Naive thymus-derived CD4-positive, alpha-beta T cell (primary cell): ENCODE measurements at regions not wholly inside any gene's neighbourhood (a gene's known extent, or its start where the extent isn't known, plus 50 kb on each side); places are given as distances from the start of the nearest gene placed in this dataset.

Experiments
- ATAC-seq: fragments of 150-1000 bp; cut with Tn5 transposase; 2 replicates; pipeline ENCODE4 v1.10.0; 2021; ENCODE audit warnings: mild to moderate bottlenecking, moderate library complexity
- CTCF ChIA-PET: fragments of 350-600 bp; sonication (Branson Sonifier 250); formaldehyde crosslinking; loops from one replicate; lab custom pipeline; 2021; ENCODE audit warnings: antibody characterized with exemption; lab: Charles Lee
- POLR2A ChIA-PET: fragments of 350-600 bp; sonication (Branson Sonifier 250); formaldehyde crosslinking; loops from one replicate; lab custom pipeline; 2021; ENCODE audit warnings: antibody characterized with exemption, inconsistent platforms; lab: Charles Lee
- DNase-seq, 9 donors: peaks; one replicate each; pipeline versions ENCODE4 v3.0.0 to v3.0.0-alpha.2; 2020 to 2022; ENCODE audit warnings: mixed read lengths in 1 of 9
- H3K27ac ChIP-seq: one replicate; pipeline ENCODE4 v1.7.0; 2013; ENCODE audit warnings: mild to moderate bottlenecking, low read depth, low read length, moderate library complexity
- H3K27me3 ChIP-seq, 2 donors: one replicate each; pipeline ENCODE4 v1.7.0; 2013; ENCODE audit warnings: low read length in 2 of 2, mild to moderate bottlenecking in 2 of 2, moderate library complexity in 2 of 2; ENCODE audit not compliant: control insufficient read depth in 2 of 2, insufficient read depth in 2 of 2
- H3K36me3 ChIP-seq, 3 experiments: 1 replicate in 2 of 3; 2 replicates in 1 of 3; pipeline ENCODE4 v1.7.0; 2013; ENCODE audit warnings: low read length in 3 of 3, mild to moderate bottlenecking in 3 of 3, moderate library complexity in 1 of 3; ENCODE audit not compliant: insufficient read depth in 3 of 3, control insufficient read depth in 2 of 3
- H3K4me1 ChIP-seq, 2 donors: one replicate each; pipeline ENCODE4 v1.7.0; 2013; ENCODE audit warnings: low read length in 2 of 2, mild to moderate bottlenecking in 2 of 2, moderate library complexity in 1 of 2; ENCODE audit not compliant: control insufficient read depth in 2 of 2, insufficient read depth in 2 of 2
- H3K4me3 ChIP-seq: 2 replicates; pipeline ENCODE4 v1.7.0; 2013; ENCODE audit warnings: mild to moderate bottlenecking, low read length
- H3K9me3 ChIP-seq, 3 experiments: 1 replicate in 2 of 3; 2 replicates in 1 of 3; pipeline ENCODE4 v1.7.0; 2013; ENCODE audit warnings: low read length in 3 of 3; ENCODE audit not compliant: control insufficient read depth in 2 of 3
- H3K27ac Mint-ChIP-seq, 9 donors: one replicate each; pipeline ENCODE4 v1.8.0; 2020 to 2022; ENCODE audit warnings: mixed read lengths in 9 of 9, mild to moderate bottlenecking in 8 of 9, moderate library complexity in 5 of 9, inconsistent platforms in 2 of 9
- H3K27me3 Mint-ChIP-seq, 5 donors: one replicate each; pipeline ENCODE4 v1.8.0; 2021 to 2022; ENCODE audit warnings: mixed read lengths in 5 of 5, mild to moderate bottlenecking in 1 of 5
- H3K36me3 Mint-ChIP-seq, 5 donors: one replicate each; pipeline ENCODE4 v1.8.0; 2020 to 2022; ENCODE audit warnings: mixed read lengths in 5 of 5, mild to moderate bottlenecking in 3 of 5, inconsistent platforms in 1 of 5
- H3K4me1 Mint-ChIP-seq, 7 donors: one replicate each; pipeline ENCODE4 v1.8.0; 2020 to 2022; ENCODE audit warnings: mixed read lengths in 7 of 7, mild to moderate bottlenecking in 3 of 7, inconsistent platforms in 1 of 7
- H3K4me3 Mint-ChIP-seq, 10 donors: one replicate each; pipeline ENCODE4 v1.8.0; 2020 to 2022; ENCODE audit warnings: mild to moderate bottlenecking in 10 of 10, mixed read lengths in 10 of 10, moderate library complexity in 6 of 10, inconsistent platforms in 2 of 10
- H3K9me3 Mint-ChIP-seq, 11 donors: one replicate each; pipeline ENCODE4 v1.8.0; 2020 to 2022; ENCODE audit warnings: mixed read lengths in 11 of 11, mild to moderate bottlenecking in 4 of 11, inconsistent platforms in 1 of 11, moderate library complexity in 1 of 11
- intact Hi-C, 2 donors: fragments of 100-400 bp; cut with micrococcal nuclease; formaldehyde crosslinking; loops; one replicate each; pipeline ENCODE4 v1.15.1; 2023

DNA sequence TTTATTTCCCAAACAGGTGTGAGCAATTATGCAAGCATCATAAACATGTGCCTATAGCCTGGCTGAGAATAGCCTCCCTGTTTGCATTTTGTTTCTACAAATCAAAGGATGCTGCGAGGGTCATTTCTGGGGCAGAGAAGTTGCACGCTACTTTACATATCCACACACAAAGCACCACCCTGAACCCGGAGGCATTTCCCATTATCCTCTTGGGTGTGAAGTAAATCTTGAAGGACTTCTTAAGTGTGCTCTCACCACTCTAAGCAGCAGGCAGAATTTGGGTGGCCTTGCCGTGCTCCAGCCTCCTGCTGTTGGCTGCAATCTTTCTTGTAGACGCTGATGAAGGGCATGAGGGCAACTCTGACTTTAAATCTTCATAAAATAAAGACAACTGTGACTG is 124.0 kb upstream of the TLE4 start:
- Histone ChIP-seq H3K4me3 (no peak overlapping the region), H3K27ac (no peak overlapping the region), H3K36me3 (no peaks in the 10 kb centered on the region), H3K27me3 (no peaks in the 10 kb centered on the region), H3K9me3 (no peaks in the 10 kb centered on the region), H3K4me1 (no peaks in the 10 kb centered on the region)
- Mint-ChIP-seq H3K27me3 (peaks cover 0 to 7% (median 5%) of the 10 kb centered on the region in 5 donors), H3K9me3 (peaks cover 0 to 14% (median 4%) of the 10 kb centered on the region in 11 donors), H3K4me1 (no peaks in the 10 kb centered on the region), H3K36me3 (no peaks in the 10 kb centered on the region), H3K27ac (no peak overlapping the region), H3K4me3 (no peak overlapping the region)
- no peak for ATAC-seq
- intact Hi-C loops: no loop called here
- POLR2A ChIA-PET: no interaction called here
- CTCF ChIA-PET: no interaction called here
- DNase-seq: no peak

- Histone ChIP-seq H3K4me1 (no peaks in the 10 kb centered on the region), H3K9me3 (no peaks in the 10 kb centered on the region), H3K4me3 (no peak overlapping the region), H3K36me3 (no peaks in the 10 kb centered on the region), H3K27ac (no peak overlapping the region), H3K27me3 (no peaks in the 10 kb centered on the region)
- Mint-ChIP-seq H3K4me1 (no peaks in the 10 kb centered on the region), H3K27me3 (peaks cover 2 to 14% (median 10%) of the 10 kb centered on the region in 5 donors), H3K36me3 (no peaks in the 10 kb centered on the region), H3K4me3 (no peak overlapping the region), H3K27ac (no peak overlapping the region), H3K9me3 (peaks cover 0 to 24% (median 6%) of the 10 kb centered on the region in 11 donors)
- DNase-seq: no peak
- ChIA-PET CTCF (no interaction called here), POLR2A (no interaction called here)
- intact Hi-C loops: no loop called here
- ATAC-seq: no peak
These were observed 119.5 kb upstream of the TLE4 start for GRCh38 chr9:79452265-79452664.

DNA sequence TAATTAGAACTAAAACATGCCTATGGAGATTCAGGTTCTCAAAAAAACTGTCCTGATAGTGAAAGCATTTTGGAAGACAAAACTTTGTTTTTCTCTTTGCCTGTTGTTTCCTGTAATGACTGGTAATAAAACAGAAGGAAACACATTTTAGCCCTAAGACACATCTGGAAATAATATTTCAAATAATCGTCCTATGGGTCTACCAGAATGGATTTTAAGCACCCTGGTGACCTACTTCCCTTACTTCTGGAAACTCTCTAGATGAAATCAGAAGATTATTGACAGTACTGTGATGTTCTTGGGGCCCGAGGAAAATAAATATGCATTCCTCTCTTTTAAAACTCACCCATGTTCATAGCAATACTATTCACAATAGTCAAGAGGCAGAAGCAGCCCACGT is 110.1 kb upstream of the TLE4 start:
- Histone ChIP-seq H3K36me3 (no peaks in the 10 kb centered on the region), H3K4me1 (no peaks in the 10 kb centered on the region), H3K27ac (no peak overlapping the region), H3K9me3 (no peaks in the 10 kb centered on the region), H3K27me3 (no peaks in the 10 kb centered on the region), H3K4me3 (no peak overlapping the region)
- ChIA-PET CTCF (no interaction called here), POLR2A (no interaction called here)
- Mint-ChIP-seq H3K4me3 (no peak overlapping the region), H3K27me3 (peaks cover 0 to 14% (median 10%) of the 10 kb centered on the region in 5 donors), H3K9me3 (no peaks in the 10 kb centered on the region), H3K36me3 (no peaks in the 10 kb centered on the region), H3K27ac (no peak overlapping the region), H3K4me1 (no peaks in the 10 kb centered on the region)
- DNase-seq (no peak), ATAC-seq (no peak)
- intact Hi-C loops: no loop called here

DNA sequence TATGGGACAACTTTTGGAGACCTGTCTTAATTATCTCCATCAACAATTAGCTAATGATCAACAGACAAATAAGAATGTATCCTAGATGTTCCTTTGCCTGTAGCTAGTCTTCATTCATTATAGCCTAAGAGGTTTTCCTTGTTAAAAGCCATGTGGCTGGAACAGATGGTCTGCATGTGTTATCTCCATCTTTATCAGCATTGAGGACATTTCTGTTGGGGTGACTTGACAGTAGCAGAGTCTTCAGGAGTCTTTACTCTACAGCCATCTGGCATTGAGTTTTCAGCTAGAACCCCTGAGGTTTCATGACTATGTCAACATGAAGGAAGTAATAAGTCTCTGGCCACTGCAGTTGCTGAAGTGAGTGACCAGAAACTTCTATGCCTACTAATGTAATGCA is 106.6 kb upstream of the TLE4 start:
- no peak overlapping the region for H3K4me3 ChIP-seq
- H3K9me3 ChIP-seq: no peaks in the 10 kb centered on the region
- CTCF ChIA-PET: no interaction called here
- Mint-ChIP-seq H3K9me3 (no peaks in the 10 kb centered on the region), H3K27me3 (peaks cover 0 to 7% (median 0%) of the 10 kb centered on the region in 5 donors), H3K27ac (no peak overlapping the region), H3K4me1 (peaks cover 0 to 16% (median 12%) of the 10 kb centered on the region in 7 donors), H3K36me3 (no peaks in the 10 kb centered on the region), H3K4me3 (no peak overlapping the region)
- H3K36me3 ChIP-seq: no peaks in the 10 kb centered on the region
- no peak overlapping the region for H3K27ac ChIP-seq
- H3K27me3 ChIP-seq: no peaks in the 10 kb centered on the region
- POLR2A ChIA-PET: no interaction called here
- no peak for ATAC-seq
- intact Hi-C loops: no loop called here
- no peak for DNase-seq
- H3K4me1 ChIP-seq: no peaks in the 10 kb centered on the region

GRCh38 chr9:79469164-79469563 is 102.6 kb upstream of the TLE4 start:
- no peak for ATAC-seq
- Histone ChIP-seq H3K4me3 (no peak overlapping the region), H3K9me3 (no peaks in the 10 kb centered on the region), H3K4me1 (peaks cover 0 to 8% of the 10 kb centered on the region in 2 donors), H3K27ac (no peak overlapping the region), H3K36me3 (no peaks in the 10 kb centered on the region), H3K27me3 (no peaks in the 10 kb centered on the region)
- H3K4me1 Mint-ChIP-seq: peaks cover 0 to 30% (median 24%) of the 10 kb centered on the region in 7 donors
- H3K4me3 Mint-ChIP-seq: no peak overlapping the region
- DNase-seq: peak in 2 of 9 donors; percentile 6 to 16
- intact Hi-C loops: no loop called here
- no peaks in the 10 kb centered on the region for H3K27me3 Mint-ChIP-seq
- H3K27ac Mint-ChIP-seq: no peak overlapping the region
- H3K36me3 Mint-ChIP-seq: peaks cover 0 to under 1% (median 0%) of the 10 kb centered on the region in 5 donors
- ChIA-PET CTCF (no interaction called here), POLR2A (no interaction called here)
- H3K9me3 Mint-ChIP-seq: no peaks in the 10 kb centered on the region

DNA sequence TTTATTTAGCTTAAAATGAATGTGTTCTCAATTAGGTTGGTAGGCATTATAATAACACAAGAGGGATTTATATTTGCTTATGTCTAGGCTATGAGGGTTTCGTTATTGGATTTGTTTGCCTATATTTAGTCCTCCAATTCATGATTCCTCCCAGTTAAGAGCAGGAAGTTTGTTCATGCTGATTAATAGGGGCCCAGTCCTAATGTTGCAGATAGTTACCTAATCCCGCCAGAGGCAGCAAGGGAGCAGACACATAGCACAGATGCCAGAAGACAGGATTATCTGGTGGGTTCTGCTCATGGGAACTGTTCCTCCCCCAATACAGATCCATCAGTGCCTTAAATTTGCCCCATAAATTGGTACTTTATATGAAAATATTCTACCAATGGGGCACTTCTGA is 100.8 kb upstream of the TLE4 start:
- intact Hi-C loops: loop anchor here (1.0 to 10.0 kb wide), 6 partner anchors 101 to 706 kb away; partner anchors contain the start of gene TLE4 (in 1 of the 2)
- ATAC-seq: no peak
- Mint-ChIP-seq H3K27ac (no peak overlapping the region), H3K9me3 (no peaks in the 10 kb centered on the region), H3K36me3 (peaks cover 0 to 3% (median 0%) of the 10 kb centered on the region in 5 donors), H3K4me1 (peaks cover 0 to 30% (median 24%) of the 10 kb centered on the region in 7 donors), H3K4me3 (no peak overlapping the region), H3K27me3 (no peaks in the 10 kb centered on the region)
- ChIA-PET CTCF (interaction anchor here (0.6 to 1.5 kb wide), 2 partner anchors 99 to 413 kb away, joined by 3 to 4 read pairs; no protein-coding TSS in a partner anchor), POLR2A (no interaction called here)
- H3K9me3 ChIP-seq: no peaks in the 10 kb centered on the region
- H3K4me3 ChIP-seq: no peak overlapping the region
- H3K27me3 ChIP-seq: no peaks in the 10 kb centered on the region
- no peaks in the 10 kb centered on the region for H3K36me3 ChIP-seq
- H3K4me1 ChIP-seq: peaks cover 0 to 8% of the 10 kb centered on the region in 2 donors
- no peak overlapping the region for H3K27ac ChIP-seq
- no peak for DNase-seq
